H1 (cell line): ENCODE measurements at regions not wholly inside any gene's neighbourhood (a gene's known extent, or its start where the extent isn't known, plus 50 kb on each side); places are given as distances from the start of the nearest gene placed in this dataset.

Experiments
- CTCF ChIA-PET: fragments of 300-600 bp; sonication (Branson Sonifier 250); formaldehyde crosslinking; loops from one replicate; lab custom pipeline; 2021; ENCODE audit not compliant: partially characterized antibody; lab: Charles Lee
- POLR2A ChIA-PET: fragments of 300-600 bp; sonication (Branson Sonifier 250); formaldehyde crosslinking; loops from one replicate; lab custom pipeline; 2021; ENCODE audit warnings: inconsistent platforms; ENCODE audit not compliant: partially characterized antibody; lab: Charles Lee
- DNase-seq, 2 experiments: peaks; one replicate each; pipeline versions ENCODE4 v3.0.0 to v3.0.0-alpha.2; 2010 to 2022; ENCODE audit warnings: low spot score in 2 of 2, low read depth in 1 of 2, mixed read lengths in 1 of 2
- FAIRE-seq: peaks from 2 replicates; lab custom pipeline; 2011; peaks lifted over from hg19 to GRCh38; lab: Jason Lieb, UNC
- H2AFZ ChIP-seq: 2 replicates; pipeline ENCODE4 v1.8.1; 2012; ENCODE audit warnings: low read length, inconsistent platforms
- H2AK5ac ChIP-seq: 2 replicates; pipeline ENCODE4 v1.6.1; 2013; ENCODE audit warnings: low read depth, low read length
- H2BK120ac ChIP-seq: replicated peaks from 2 replicates; pipeline ENCODE3; 2013; ENCODE audit warnings: low read depth, low read length, inconsistent platforms
- H2BK12ac ChIP-seq: 2 replicates; pipeline ENCODE4 v1.6.1; 2013; ENCODE audit warnings: low read depth, low read length
- H2BK15ac ChIP-seq: 2 replicates; pipeline ENCODE4 v1.6.1; 2013; ENCODE audit warnings: low read length
- H2BK20ac ChIP-seq: 2 replicates; pipeline ENCODE4 v1.6.1; 2013; ENCODE audit warnings: low read length
- H2BK5ac ChIP-seq: 2 replicates; pipeline ENCODE4 v1.6.1; 2013; ENCODE audit warnings: low read depth, low read length
- H3K14ac ChIP-seq: 2 replicates; pipeline ENCODE4 v1.6.1; 2013; ENCODE audit warnings: inconsistent platforms; ENCODE audit not compliant: insufficient read length
- H3K18ac ChIP-seq: 2 replicates; pipeline ENCODE4 v1.6.1; 2013; ENCODE audit warnings: low read length; ENCODE audit errors: extremely low read depth
- H3K23ac ChIP-seq: 2 replicates; pipeline ENCODE4 v1.6.1; 2013; ENCODE audit warnings: inconsistent platforms; ENCODE audit not compliant: insufficient read length
- H3K23me2 ChIP-seq: 2 replicates; pipeline ENCODE4 v1.6.1; 2013; ENCODE audit warnings: low read depth, low read length
- H3K27ac ChIP-seq: 2 replicates; pipeline ENCODE4 v1.6.1; 2011; ENCODE audit warnings: low read depth, low read length, inconsistent platforms
- H3K27me3 ChIP-seq, 4 experiments: replicated peaks in 1 of 4; 1 replicate in 1 of 4; 2 replicates in 3 of 4; pipeline versions ENCODE4 v1.6.1 to v1.8.1; 2011 to 2013; ENCODE audit warnings: low read length in 3 of 4, mild to moderate bottlenecking in 3 of 4, inconsistent platforms in 2 of 4, mixed read lengths in 2 of 4, moderate library complexity in 1 of 4; ENCODE audit not compliant: control insufficient read depth in 3 of 4, insufficient read depth in 3 of 4; ENCODE audit errors: extremely low read depth in 1 of 4
- H3K36me3 ChIP-seq, 4 experiments: 2 replicates each; pipeline versions ENCODE4 v1.6.1 to v1.8.1; 2011 to 2013; ENCODE audit warnings: mild to moderate bottlenecking in 4 of 4, low read length in 3 of 4, moderate library complexity in 2 of 4, control low read depth in 1 of 4, inconsistent platforms in 1 of 4; ENCODE audit not compliant: insufficient read depth in 4 of 4, control insufficient read depth in 2 of 4
- H3K4ac ChIP-seq: replicated peaks from 2 replicates; pipeline ENCODE3; 2013; ENCODE audit warnings: low read length, low read depth, mixed read lengths, inconsistent platforms; ENCODE audit not compliant: insufficient read length
- H3K4me1 ChIP-seq, 4 experiments: replicated peaks in 1 of 4; 1 replicate in 1 of 4; 2 replicates in 3 of 4; pipeline versions ENCODE4 v1.6.1 to v1.8.1; 2011 to 2013; ENCODE audit warnings: low read length in 3 of 4, inconsistent platforms in 2 of 4, mixed read lengths in 1 of 4; ENCODE audit not compliant: insufficient read depth in 4 of 4, control insufficient read depth in 3 of 4
- H3K4me2 ChIP-seq, 2 experiments: 2 replicates each; pipeline versions ENCODE4 v1.6.1 to v1.8.1; 2011 to 2013; ENCODE audit warnings: low read depth in 2 of 2, low read length in 2 of 2, control low read depth in 1 of 2, inconsistent platforms in 1 of 2, mild to moderate bottlenecking in 1 of 2; ENCODE audit not compliant: insufficient read depth in 1 of 2
- H3K4me3 ChIP-seq, 4 experiments: fragments of 200-600, 300-600 bp in 1 of 4; sonication (generic), shearing (Covaris generic), sonication (Bioruptor Twin) in 1 of 4; 2 replicates each; pipeline versions ENCODE4 v1.5.1 to v1.8.1; 2011 to 2016; ENCODE audit warnings: low read length in 4 of 4, low read depth in 3 of 4, control low read depth in 2 of 4, inconsistent platforms in 2 of 4, mild to moderate bottlenecking in 2 of 4, mixed read lengths in 1 of 4, moderate library complexity in 1 of 4; ENCODE audit not compliant: insufficient read depth in 2 of 4; ENCODE audit errors: extremely low read depth in 1 of 4
- H3K56ac ChIP-seq: replicated peaks from 2 replicates; pipeline ENCODE3; 2013; ENCODE audit warnings: low read depth, mild to moderate bottlenecking, mixed read lengths, low read length, inconsistent platforms; ENCODE audit not compliant: insufficient read length
- H3K79me1 ChIP-seq: 2 replicates; pipeline ENCODE4 v1.6.1; 2013; ENCODE audit warnings: low read depth, low read length, control low read depth
- H3K79me2 ChIP-seq, 2 experiments: 2 replicates each; pipeline versions ENCODE4 v1.6.1 to v1.8.1; 2012 to 2013; ENCODE audit warnings: low read length in 2 of 2, mild to moderate bottlenecking in 2 of 2, inconsistent platforms in 1 of 2; ENCODE audit not compliant: insufficient read depth in 2 of 2, control insufficient read depth in 1 of 2
- H3K9ac ChIP-seq, 4 experiments: replicated peaks in 1 of 4; 1 replicate in 1 of 4; 2 replicates in 3 of 4; pipeline versions ENCODE4 v1.6.1 to v1.8.1; 2011 to 2013; ENCODE audit warnings: low read depth in 3 of 4, low read length in 3 of 4, control low read depth in 2 of 4, mild to moderate bottlenecking in 2 of 4, moderate library complexity in 2 of 4, inconsistent platforms in 1 of 4; ENCODE audit errors: extremely low read depth in 1 of 4
- H3K9me3 ChIP-seq, 2 experiments: 2 replicates each; pipeline versions ENCODE4 v1.6.1 to v1.8.1; 2012 to 2013; ENCODE audit warnings: mild to moderate bottlenecking in 2 of 2, moderate library complexity in 2 of 2, control low read depth in 1 of 2, inconsistent platforms in 1 of 2, low read depth in 1 of 2, low read length in 1 of 2, mixed read lengths in 1 of 2; ENCODE audit not compliant: insufficient read depth in 2 of 2
- H4K20me1 ChIP-seq, 2 experiments: replicated peaks in 1 of 2; 2 replicates each; pipeline versions ENCODE3 to v1.8.1; 2011 to 2013; ENCODE audit warnings: inconsistent platforms in 2 of 2, low read length in 2 of 2, mild to moderate bottlenecking in 1 of 2; ENCODE audit not compliant: insufficient read depth in 2 of 2, control insufficient read depth in 1 of 2
- H4K5ac ChIP-seq: 2 replicates; pipeline ENCODE4 v1.6.1; 2013; ENCODE audit warnings: low read length, low read depth, mixed read lengths, inconsistent platforms; ENCODE audit not compliant: insufficient read length
- H4K8ac ChIP-seq: 2 replicates; pipeline ENCODE4 v1.8.0; 2013; ENCODE audit warnings: mild to moderate bottlenecking, moderate library complexity, low read length, inconsistent platforms; ENCODE audit not compliant: insufficient read depth; ENCODE audit errors: extremely low read depth
- H4K91ac ChIP-seq: replicated peaks from 2 replicates; pipeline ENCODE3; 2013; ENCODE audit warnings: low read length, mixed read lengths, inconsistent platforms; ENCODE audit not compliant: insufficient read length
- TBP ChIP-seq: IDR thresholded peaks from 2 replicates; pipeline ENCODE4 v1.6.1; 2011; ENCODE audit warnings: low read depth, low read length, improper control_type of control experiment
- ZNF274 ChIP-seq: IDR thresholded peaks from 2 replicates; pipeline ENCODE4 v1.7.0; 2012; ENCODE audit warnings: low read length, borderline replicate concordance; ENCODE audit errors: extremely low read depth
- WGBS, 2 experiments: shearing (Covaris generic) in 1 of 2; methylation state at CpG; one replicate each; pipeline versions ENCODE4 v1.1.6 to v1.1.7; 2013 to 2015; ENCODE audit warnings: low lambda C conversion rate in 2 of 2, mixed read lengths in 2 of 2, inconsistent platforms in 1 of 2, low coverage in 1 of 2, missing lambda C conversion rate in 1 of 2; ENCODE audit not compliant: insufficient replicate concordance in 2 of 2, insufficient coverage in 1 of 2, insufficient read length in 1 of 2; ENCODE audit errors: extremely low coverage in 1 of 2, missing lambda C conversion rate in 1 of 2; 5-methylcytosine and 5-hydroxymethylcytosine counted together

DNA sequence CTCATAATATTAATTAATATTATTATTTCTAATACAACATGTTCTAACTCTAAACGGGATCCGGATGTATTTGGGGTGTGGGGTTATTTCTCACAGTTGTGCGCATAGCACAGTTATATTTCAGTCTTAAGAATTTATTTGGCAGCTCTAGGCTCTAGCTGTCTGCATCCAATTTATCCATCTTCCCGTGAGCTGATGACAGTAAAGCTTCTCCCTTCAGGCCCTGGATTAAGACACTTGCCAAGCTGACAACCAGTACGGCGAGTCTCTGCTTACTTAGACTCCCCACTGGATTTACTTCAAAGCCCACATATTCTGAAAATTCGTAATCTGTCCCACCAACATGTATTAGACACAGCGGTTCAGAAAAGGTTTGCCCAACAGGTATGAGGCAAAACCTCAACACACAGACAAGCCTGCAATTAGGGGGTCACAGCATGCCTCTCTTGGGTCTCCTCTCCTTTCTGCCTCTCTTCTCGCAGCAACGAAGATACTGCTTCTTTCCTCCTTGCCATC lies 232.9 kb upstream of the TMTC1 start:
- Histone ChIP-seq H3K79me2 (no peaks in the 10 kb centered on the region), H3K9ac (no peak overlapping the region), H3K36me3 (no peaks in the 10 kb centered on the region), H4K5ac (no peak overlapping the region), H3K14ac (no peak overlapping the region), H3K56ac (no peak overlapping the region), H3K4me1 (no peaks in the 10 kb centered on the region), H4K8ac (no peak overlapping the region; the same call in 1 of the 2 replicates), H3K27me3 (no peaks in the 10 kb centered on the region), H2BK15ac (no peak overlapping the region), H3K27ac (no peak overlapping the region), H3K79me1 (no peaks in the 10 kb centered on the region), H3K4me3 (no peak overlapping the region), H3K4ac (no peak overlapping the region), H3K23ac (no peak overlapping the region), H2BK20ac (no peak overlapping the region), H3K23me2 (no peaks in the 10 kb centered on the region), H2AK5ac (no peak overlapping the region), H4K20me1 (no peaks in the 10 kb centered on the region), H2BK5ac (no peak overlapping the region), H3K9me3 (no peaks in the 10 kb centered on the region), H2BK12ac (no peak overlapping the region), H3K4me2 (no peak overlapping the region), H2BK120ac (no peak overlapping the region), H2AFZ (no peak overlapping the region), H4K91ac (no peak overlapping the region), H3K18ac (no peak overlapping the region)
- CTCF ChIA-PET: no interaction called here
- FAIRE-seq: no peak
- 92% methylated on average over 10 of the region's 10 CpGs; no CpG with 5 or more reads in 1 of the 2 experiments for WGBS, 2 experiments
- POLR2A ChIA-PET: no interaction called here
- no peak for TF ChIP-seq TBP
- TF ChIP-seq ZNF274: no peak
- no peak for DNase-seq
